ENCODE measurements at regions not wholly inside any gene's neighbourhood (a gene's known extent, or its start where the extent isn't known, plus 50 kb on each side); places are given as distances from the start of the nearest gene placed in this dataset.

- no peak overlapping the region for H3K27ac ChIP-seq
- no peak for DNase-seq (ENCODE audit: extremely low spot score in 2 of 2)
- intact Hi-C loops (cut with DNase I): no loop called here
- H3K9me3 ChIP-seq: no peaks in the 10 kb centered on the region
- no peaks in the 10 kb centered on the region for H3K27me3 ChIP-seq
- no peak overlapping the region for H3K4me3 ChIP-seq
- no peaks in the 10 kb centered on the region for H3K36me3 ChIP-seq
- no peaks in the 10 kb centered on the region for H3K4me1 ChIP-seq
- no peak for TF ChIP-seq POLR2AphosphoS5 (IDR thresholded peaks at IDR 0.05; ENCODE audit: insufficient read depth in 1 of 2, low read depth in 1 of 2)
These were observed 221.0 kb upstream of the WSB1 start for GRCh38 chr17:27072885-27073284.

GRCh38 chr17:27076814-27077213 is 217.1 kb upstream of the WSB1 start:
- TF ChIP-seq CTCF (IDR thresholded peaks at IDR 0.05) (no peak), POLR2AphosphoS5 (IDR thresholded peaks at IDR 0.05; ENCODE audit: insufficient read depth in 1 of 2, low read depth in 1 of 2) (no peak), POLR2A (IDR thresholded peaks at IDR 0.05) (no peak)
- no peak for DNase-seq (ENCODE audit: extremely low spot score in 2 of 2)
- Histone ChIP-seq H3K27ac (no peak overlapping the region), H3K36me3 (no peaks in the 10 kb centered on the region), H3K27me3 (no peaks in the 10 kb centered on the region), H3K4me3 (no peak overlapping the region), H3K4me1 (no peaks in the 10 kb centered on the region), H3K9me3 (no peaks in the 10 kb centered on the region)
- intact Hi-C loops (cut with DNase I): no loop called here

- TF ChIP-seq POLR2A (IDR thresholded peaks at IDR 0.05): no peak
- TF ChIP-seq CTCF (IDR thresholded peaks at IDR 0.05): no peak
- no peak for TF ChIP-seq POLR2AphosphoS5 (IDR thresholded peaks at IDR 0.05; ENCODE audit: insufficient read depth in 1 of 2, low read depth in 1 of 2)
These were observed 215.6 kb upstream of the WSB1 start for GRCh38 chr17:27078296-27078695.

GRCh38 chr17:27079660-27080059 is 214.3 kb upstream of the WSB1 start:
- no peak overlapping the region for H3K4me3 ChIP-seq
- H3K27ac ChIP-seq: no peak overlapping the region
- no peaks in the 10 kb centered on the region for H3K9me3 ChIP-seq
- no peaks in the 10 kb centered on the region for H3K36me3 ChIP-seq
- intact Hi-C loops (cut with DNase I): no loop called here
- DNase-seq (ENCODE audit: extremely low spot score in 2 of 2): no peak
- TF ChIP-seq POLR2AphosphoS5 (IDR thresholded peaks at IDR 0.05; ENCODE audit: insufficient read depth in 1 of 2, low read depth in 1 of 2): no peak
- no peak for TF ChIP-seq POLR2A (IDR thresholded peaks at IDR 0.05)
- TF ChIP-seq CTCF (IDR thresholded peaks at IDR 0.05): no peak
- H3K4me1 ChIP-seq: no peaks in the 10 kb centered on the region
- H3K27me3 ChIP-seq: no peaks in the 10 kb centered on the region

More at GRCh38 chr17:27078296-27078695, 215.6 kb upstream of the WSB1 start:
- Histone ChIP-seq H3K27ac (no peak overlapping the region), H3K4me3 (no peak overlapping the region), H3K9me3 (no peaks in the 10 kb centered on the region), H3K36me3 (no peaks in the 10 kb centered on the region), H3K4me1 (no peaks in the 10 kb centered on the region), H3K27me3 (no peaks in the 10 kb centered on the region)
- intact Hi-C loops (cut with DNase I): no loop called here
- no peak for DNase-seq (ENCODE audit: extremely low spot score in 2 of 2)

GRCh38 chr17:27081002-27081638 is 212.8 kb upstream of the WSB1 start:
- no peaks in the 10 kb centered on the region for H3K27me3 ChIP-seq
- no peak overlapping the region for H3K4me3 ChIP-seq
- TF ChIP-seq CTCF (IDR thresholded peaks at IDR 0.05) (no peak), POLR2AphosphoS5 (IDR thresholded peaks at IDR 0.05; ENCODE audit: insufficient read depth in 1 of 2, low read depth in 1 of 2) (no peak), POLR2A (IDR thresholded peaks at IDR 0.05) (no peak)
- intact Hi-C loops (cut with DNase I): no loop called here
- DNase-seq (ENCODE audit: extremely low spot score in 2 of 2): no peak
- no peak overlapping the region for H3K27ac ChIP-seq
- H3K4me1 ChIP-seq: no peaks in the 10 kb centered on the region
- no peaks in the 10 kb centered on the region for H3K36me3 ChIP-seq
- H3K9me3 ChIP-seq: no peaks in the 10 kb centered on the region

Measured in vagina (tissue), 2 donors.